BJ (cell line): ENCODE measurements at regions not wholly inside any gene's neighbourhood (a gene's known extent, or its start where the extent isn't known, plus 50 kb on each side); places are given as distances from the start of the nearest gene placed in this dataset.

Experiments used
- CTCF ChIA-PET: fragments of 350-600 bp; formaldehyde crosslinking; extraction: SDS; loops from one replicate; lab custom pipeline; 2021; ENCODE audit warnings: antibody characterized with exemption, inconsistent platforms; lab: Yijun Ruan, JAX
- POLR2A ChIA-PET: fragments of 300-600 bp; sonication (Branson Sonifier 250); formaldehyde crosslinking; extraction: SDS; loops from one replicate; lab custom pipeline; 2021; ENCODE audit warnings: antibody characterized with exemption; lab: Charles Lee
- DNase-seq: peaks from one replicate; pipeline ENCODE4 v3.0.0-alpha.2; 2011; ENCODE audit warnings: low read depth
- H3K27me3 ChIP-seq: 2 replicates; pipeline ENCODE4 v1.6.0; 2011; ENCODE audit warnings: low read length; ENCODE audit not compliant: control insufficient read depth, insufficient read depth
- H3K36me3 ChIP-seq: 2 replicates; pipeline ENCODE4 v1.5.1; 2011; ENCODE audit warnings: low read length; ENCODE audit not compliant: control insufficient read depth, insufficient read depth
- H3K4me3 ChIP-seq: 2 replicates; pipeline ENCODE4 v1.5.1; 2011; ENCODE audit warnings: low read depth, mild to moderate bottlenecking, control low read depth, low read length
- TF ChIP-seq, protein P1 (sequence below): IDR thresholded peaks from 2 replicates; pipeline ENCODE4 v1.5.1; 2011; ENCODE audit warnings: low read depth, mild to moderate bottlenecking, control low read depth, inconsistent platforms, low read length, moderate library complexity; ENCODE audit not compliant: insufficient read depth

DNA sequence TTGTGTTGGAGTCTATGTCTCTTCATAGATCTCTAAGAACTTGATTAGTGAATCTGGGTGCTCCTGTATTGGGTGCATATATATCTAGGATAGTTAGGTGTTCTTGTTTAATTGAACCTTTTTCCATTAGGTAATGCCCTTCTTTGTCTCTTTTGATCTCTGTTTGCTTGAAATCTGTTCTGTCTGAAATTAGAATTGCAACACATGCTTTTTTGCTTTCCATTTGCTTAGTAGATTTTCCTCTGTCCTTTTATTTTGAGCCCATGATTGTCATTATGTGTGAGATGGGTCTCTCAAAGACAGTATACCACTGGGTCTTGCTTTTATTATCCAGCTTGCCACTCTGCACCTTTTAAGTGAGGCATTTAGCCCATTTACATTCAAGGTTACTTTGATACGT lies 79.1 kb upstream of the APOOL start:
- ChIA-PET POLR2A (no interaction called here), CTCF (no interaction called here)
- TF ChIP-seq, protein P1, sequence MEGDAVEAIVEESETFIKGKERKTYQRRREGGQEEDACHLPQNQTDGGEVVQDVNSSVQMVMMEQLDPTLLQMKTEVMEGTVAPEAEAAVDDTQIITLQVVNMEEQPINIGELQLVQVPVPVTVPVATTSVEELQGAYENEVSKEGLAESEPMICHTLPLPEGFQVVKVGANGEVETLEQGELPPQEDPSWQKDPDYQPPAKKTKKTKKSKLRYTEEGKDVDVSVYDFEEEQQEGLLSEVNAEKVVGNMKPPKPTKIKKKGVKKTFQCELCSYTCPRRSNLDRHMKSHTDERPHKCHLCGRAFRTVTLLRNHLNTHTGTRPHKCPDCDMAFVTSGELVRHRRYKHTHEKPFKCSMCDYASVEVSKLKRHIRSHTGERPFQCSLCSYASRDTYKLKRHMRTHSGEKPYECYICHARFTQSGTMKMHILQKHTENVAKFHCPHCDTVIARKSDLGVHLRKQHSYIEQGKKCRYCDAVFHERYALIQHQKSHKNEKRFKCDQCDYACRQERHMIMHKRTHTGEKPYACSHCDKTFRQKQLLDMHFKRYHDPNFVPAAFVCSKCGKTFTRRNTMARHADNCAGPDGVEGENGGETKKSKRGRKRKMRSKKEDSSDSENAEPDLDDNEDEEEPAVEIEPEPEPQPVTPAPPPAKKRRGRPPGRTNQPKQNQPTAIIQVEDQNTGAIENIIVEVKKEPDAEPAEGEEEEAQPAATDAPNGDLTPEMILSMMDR = no peak
- Histone ChIP-seq H3K27me3 (no peaks in the 10 kb centered on the region), H3K36me3 (no peaks in the 10 kb centered on the region), H3K4me3 (no peak overlapping the region)
- DNase-seq = no peak

DNA sequence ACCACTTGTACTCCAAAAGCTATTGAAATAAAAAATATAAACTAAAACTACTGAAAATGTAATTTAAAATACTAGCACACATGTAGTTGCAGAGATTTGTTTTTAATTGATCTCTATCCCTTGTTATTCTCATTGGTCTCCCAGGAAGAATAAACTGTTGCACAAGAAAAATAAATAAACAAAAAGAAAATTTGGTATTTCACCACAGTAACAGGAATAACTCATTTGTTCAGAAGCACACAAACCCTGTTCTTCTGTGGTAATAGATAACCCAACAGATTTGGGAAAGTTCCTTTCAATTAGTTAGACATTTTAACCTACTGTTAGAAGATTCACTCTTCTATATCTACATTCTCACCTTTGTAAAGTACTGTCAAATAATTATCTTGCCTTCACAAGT lies 70.9 kb upstream of the APOOL start:
- ChIA-PET CTCF (no interaction called here), POLR2A (no interaction called here)
- Histone ChIP-seq H3K4me3 (no peak overlapping the region), H3K36me3 (no peaks in the 10 kb centered on the region), H3K27me3 (no peaks in the 10 kb centered on the region)
- TF ChIP-seq, protein P1 = no peak
- DNase-seq = no peak

DNA sequence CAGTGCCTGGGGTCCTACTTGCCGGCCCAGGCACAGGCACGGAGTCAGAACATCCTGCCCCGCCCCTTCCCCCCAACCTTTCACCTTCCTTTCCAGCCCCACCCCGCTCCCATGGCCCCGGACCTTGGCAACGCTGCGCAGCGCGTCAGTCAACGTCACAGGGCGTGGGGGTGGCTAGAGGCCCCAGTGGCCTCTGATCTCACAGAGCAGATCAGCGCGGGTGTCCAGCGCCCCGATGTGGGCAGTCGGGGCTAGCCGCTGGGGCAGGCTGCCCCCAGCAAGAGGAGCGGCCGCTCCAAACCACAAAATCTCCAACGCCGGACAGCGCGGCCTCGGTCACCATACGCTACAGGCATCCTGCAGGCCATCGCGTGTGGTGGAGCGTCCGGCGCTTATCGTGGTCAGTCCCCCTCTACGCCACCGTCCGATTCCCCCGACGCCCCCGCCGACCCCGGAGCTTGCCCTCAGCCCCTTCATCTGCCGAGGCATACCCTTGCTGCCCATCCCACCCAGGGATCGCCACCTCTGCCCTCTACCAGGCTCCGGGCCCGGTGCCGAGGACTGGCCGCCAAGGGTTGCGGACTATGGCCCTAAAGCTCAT lies 69.6 kb upstream of the APOOL start:
- TF ChIP-seq, protein P1 = no peak
- ChIA-PET CTCF (no interaction called here), POLR2A (no interaction called here)

More for the DNA sequence above, 69.6 kb upstream of the APOOL start:
- no peak overlapping the region for H3K4me3 ChIP-seq
- no peaks in the 10 kb centered on the region for H3K36me3 ChIP-seq
- no peaks in the 10 kb centered on the region for H3K27me3 ChIP-seq
- no peak for DNase-seq
